ENCODE measurements at regions not wholly inside any gene's neighbourhood (a gene's known extent, or its start where the extent isn't known, plus 50 kb on each side); places are given as distances from the start of the nearest gene placed in this dataset.

DNA sequence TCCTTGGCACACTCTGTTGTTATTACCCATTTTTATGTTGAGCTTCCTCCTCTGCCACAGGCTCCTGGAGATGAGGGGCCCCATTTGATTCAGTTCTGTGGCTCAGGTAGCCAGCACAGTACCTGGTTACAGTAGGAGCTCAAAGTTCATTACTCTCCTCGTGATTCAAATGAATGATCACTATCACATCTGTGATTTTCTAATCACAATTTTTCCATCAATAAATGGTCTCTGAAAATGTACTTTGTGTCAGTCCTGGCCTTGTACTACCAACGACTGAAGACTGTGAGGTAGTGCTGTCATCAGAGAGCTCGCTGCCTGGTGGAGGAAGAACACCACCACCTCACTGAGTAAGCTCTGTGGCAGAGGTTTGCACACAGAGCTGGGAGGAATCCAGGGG, 106.8 kb upstream of the JUN start:
- DNase-seq (ENCODE audit: low read depth) = no peak
- TF ChIP-seq, protein P1, sequence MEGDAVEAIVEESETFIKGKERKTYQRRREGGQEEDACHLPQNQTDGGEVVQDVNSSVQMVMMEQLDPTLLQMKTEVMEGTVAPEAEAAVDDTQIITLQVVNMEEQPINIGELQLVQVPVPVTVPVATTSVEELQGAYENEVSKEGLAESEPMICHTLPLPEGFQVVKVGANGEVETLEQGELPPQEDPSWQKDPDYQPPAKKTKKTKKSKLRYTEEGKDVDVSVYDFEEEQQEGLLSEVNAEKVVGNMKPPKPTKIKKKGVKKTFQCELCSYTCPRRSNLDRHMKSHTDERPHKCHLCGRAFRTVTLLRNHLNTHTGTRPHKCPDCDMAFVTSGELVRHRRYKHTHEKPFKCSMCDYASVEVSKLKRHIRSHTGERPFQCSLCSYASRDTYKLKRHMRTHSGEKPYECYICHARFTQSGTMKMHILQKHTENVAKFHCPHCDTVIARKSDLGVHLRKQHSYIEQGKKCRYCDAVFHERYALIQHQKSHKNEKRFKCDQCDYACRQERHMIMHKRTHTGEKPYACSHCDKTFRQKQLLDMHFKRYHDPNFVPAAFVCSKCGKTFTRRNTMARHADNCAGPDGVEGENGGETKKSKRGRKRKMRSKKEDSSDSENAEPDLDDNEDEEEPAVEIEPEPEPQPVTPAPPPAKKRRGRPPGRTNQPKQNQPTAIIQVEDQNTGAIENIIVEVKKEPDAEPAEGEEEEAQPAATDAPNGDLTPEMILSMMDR (conservative IDR thresholded peaks at IDR 0.05; ENCODE audit: low read length) = no peak
- H3K4me3 ChIP-seq (ENCODE audit: low read length) = no peak overlapping the region

DNA sequence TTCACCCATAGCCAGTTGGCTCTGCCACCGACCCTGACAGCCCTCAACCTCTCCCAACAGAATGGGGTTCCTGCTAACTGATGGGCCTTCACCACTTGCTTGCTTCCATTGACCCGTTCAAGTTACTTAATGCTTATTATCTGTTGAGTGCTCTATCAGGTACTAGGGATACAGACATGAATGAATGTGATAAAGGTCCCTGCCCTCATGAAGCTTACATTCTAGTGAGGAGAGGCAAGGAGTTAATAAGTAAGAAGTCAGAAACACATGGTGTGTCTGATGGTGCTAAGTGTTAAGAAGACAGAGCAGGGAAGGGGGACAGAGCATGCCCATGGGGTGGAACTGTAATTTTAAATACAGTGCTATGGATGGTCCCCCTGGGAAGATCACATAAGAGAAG, 107.5 kb upstream of the JUN start:
- DNase-seq (ENCODE audit: low read depth) = no peak
- no peak overlapping the region for H3K4me3 ChIP-seq (ENCODE audit: low read length)
- TF ChIP-seq, protein P1 (conservative IDR thresholded peaks at IDR 0.05; ENCODE audit: low read length) = no peak

DNA sequence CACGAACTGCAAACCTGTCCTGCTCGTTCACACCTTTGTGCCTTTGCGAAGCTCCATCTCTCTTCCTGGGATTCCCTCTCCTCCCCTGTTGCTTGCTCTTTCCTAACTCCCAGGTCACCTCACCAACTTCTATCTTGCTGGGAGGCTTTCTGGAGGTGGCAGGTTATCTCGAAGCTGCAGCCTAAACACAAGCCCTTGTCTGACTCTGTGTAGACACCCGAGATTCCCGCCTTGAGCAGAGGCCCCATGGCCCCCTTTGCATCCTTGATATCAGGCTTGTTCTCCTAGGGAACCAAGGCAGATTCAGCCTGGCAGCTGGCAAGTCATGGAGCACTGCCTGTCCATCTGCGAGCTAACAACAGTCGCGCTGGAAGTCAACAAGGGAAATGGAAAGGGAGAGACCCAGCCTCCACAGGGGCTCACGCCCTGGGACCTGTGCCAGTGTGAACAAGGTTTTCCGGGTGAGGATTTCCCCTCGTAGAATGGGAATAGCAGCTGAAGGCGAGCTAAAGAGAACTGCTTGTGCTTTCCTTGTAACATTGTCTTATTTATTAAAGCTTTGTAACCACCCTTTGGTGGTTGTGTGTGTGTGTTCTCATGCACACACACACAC, 109.5 kb upstream of the JUN start:
- TF ChIP-seq, protein P1 (conservative IDR thresholded peaks at IDR 0.05; ENCODE audit: low read length) = no peak
- no peak overlapping the region for H3K4me3 ChIP-seq (ENCODE audit: low read length)
- DNase-seq (ENCODE audit: low read depth) = no peak

DNA sequence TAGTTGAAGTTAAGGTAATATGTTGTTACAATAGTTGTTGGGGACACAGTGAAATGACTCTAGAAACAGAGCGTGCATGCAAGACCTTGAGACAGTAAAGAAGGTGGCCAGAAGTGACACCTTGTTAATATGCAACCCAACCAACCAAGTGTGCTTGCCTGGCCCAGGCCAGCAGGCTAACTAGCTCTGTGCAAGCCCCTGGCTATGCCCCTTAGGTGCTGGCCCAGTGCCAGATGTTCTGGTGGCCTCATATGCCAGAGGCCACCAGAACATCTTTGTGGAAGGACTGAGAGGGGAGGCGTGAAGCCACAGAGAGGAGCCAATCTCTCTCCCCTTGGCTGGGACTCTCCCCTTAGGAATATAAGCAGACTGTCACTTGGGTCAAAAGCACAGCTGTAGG, 111.2 kb upstream of the JUN start:
- H3K4me3 ChIP-seq (ENCODE audit: low read length) = no peak overlapping the region
- TF ChIP-seq, protein P1 (conservative IDR thresholded peaks at IDR 0.05; ENCODE audit: low read length) = no peak
- no peak for DNase-seq (ENCODE audit: low read depth)

DNA sequence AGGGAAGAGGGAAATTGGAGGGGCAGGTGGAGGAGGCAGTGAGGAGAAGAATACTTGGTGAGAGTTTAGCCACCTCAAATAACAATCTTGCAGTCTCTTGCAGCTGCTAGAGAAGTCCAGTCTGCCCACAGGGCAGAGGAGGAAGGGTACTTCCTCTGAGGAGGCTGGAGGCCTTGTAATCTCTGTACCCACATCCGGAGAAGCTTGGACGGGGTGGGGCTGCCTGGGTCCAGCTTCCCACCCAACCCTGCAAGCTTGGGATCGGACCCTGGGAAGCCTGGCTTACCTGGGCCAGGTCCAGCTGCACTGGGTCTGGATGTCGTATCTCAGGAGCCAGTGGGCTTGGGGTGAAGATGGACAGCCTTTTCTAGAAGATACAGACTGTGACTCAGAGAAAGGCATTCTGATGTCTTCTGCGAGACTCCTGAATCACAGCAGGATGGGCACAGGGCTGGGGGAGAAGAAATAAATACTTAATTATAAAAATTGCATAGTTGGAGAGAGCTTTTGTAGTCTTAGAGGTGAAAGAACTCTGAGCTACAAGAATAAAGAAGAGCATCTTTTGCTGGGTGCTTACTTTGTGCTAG, 111.8 kb upstream of the JUN start:
- H3K4me3 ChIP-seq (ENCODE audit: low read length) = no peak overlapping the region
- TF ChIP-seq, protein P1 (conservative IDR thresholded peaks at IDR 0.05; ENCODE audit: low read length) = no peak
- no peak for DNase-seq (ENCODE audit: low read depth)

DNA sequence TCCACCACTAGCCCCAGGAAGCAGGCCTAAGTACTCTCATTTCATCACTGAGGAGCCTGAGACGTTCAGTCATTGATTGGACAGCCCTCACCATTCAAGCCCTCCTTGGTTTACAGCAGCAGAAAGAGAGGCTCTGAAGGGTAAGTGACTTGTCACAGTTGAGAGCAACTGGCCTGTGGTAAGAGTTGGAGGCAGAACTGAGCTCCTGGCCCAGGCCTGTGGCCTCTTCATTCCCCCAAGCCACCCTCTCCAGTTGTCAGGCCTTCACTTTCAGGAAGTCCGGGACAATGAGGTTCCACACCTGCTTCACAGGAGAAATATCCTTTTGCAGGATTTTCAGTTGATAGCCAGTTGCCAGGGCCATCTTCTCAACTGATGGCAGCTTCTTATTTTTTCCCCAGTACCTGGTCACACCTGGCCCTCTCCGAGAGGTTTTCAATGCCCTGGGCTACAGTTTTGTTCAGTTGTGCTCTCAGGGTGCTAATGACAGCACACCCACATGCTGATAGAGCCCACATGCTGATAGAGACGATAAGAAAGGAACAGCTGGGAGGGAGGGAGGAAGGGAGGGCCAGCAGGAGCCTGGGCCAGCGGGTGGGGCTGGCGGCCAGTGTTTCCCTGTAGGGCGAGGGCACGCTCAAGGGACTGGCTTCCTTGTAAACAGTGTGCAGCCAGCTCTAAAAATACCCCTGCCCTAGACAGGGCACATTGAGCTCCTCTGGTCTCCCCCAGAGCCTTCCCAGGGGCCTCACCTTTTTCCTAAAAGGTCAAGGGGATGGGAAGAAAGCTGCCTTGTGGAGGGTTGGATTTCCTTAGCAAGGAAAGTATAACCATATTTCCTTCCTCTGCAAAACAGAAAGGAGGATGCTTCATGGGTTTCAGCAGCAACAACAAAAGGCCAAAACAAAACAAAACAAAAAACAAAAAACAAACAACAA, 112.7 kb upstream of the JUN start:
- H3K4me3 ChIP-seq (ENCODE audit: low read length) = no peak overlapping the region
- TF ChIP-seq, protein P1 (conservative IDR thresholded peaks at IDR 0.05; ENCODE audit: low read length) = no peak
- DNase-seq (ENCODE audit: low read depth) = no peak

All from AG10803 (cell line).